Ascending aorta (tissue), 2 donors: ENCODE measurements at regions not wholly inside any gene's neighbourhood (a gene's known extent, or its start where the extent isn't known, plus 50 kb on each side); places are given as distances from the start of the nearest gene placed in this dataset.

Source experiments
- DNase-seq, 2 donors: peaks; one replicate each; pipeline ENCODE4 v3.0.0-alpha.2; 2019; ENCODE audit warnings: low spot score in 2 of 2
- H3K27ac ChIP-seq, 2 donors: fragments of 200-600 bp; sonication (generic); one replicate each; pipeline ENCODE4 v1.5.1; 2016 to 2017; ENCODE audit warnings: mild to moderate bottlenecking in 1 of 2
- H3K27me3 ChIP-seq: fragments of 200-600 bp; sonication (generic); one replicate; pipeline ENCODE4 v1.5.1; 2017
- H3K36me3 ChIP-seq, 2 donors: fragments of 200-600 bp; sonication (generic); one replicate each; pipeline ENCODE4 v1.5.1; 2016
- H3K4me1 ChIP-seq, 2 donors: fragments of 200-600 bp; sonication (generic); one replicate each; pipeline ENCODE4 v1.5.1; 2016 to 2017; ENCODE audit warnings: mild to moderate bottlenecking in 1 of 2
- H3K4me3 ChIP-seq, 2 donors: fragments of 200-600 bp; sonication (generic); one replicate each; pipeline ENCODE4 v1.5.1; 2016 to 2017; ENCODE audit warnings: mild to moderate bottlenecking in 1 of 2
- H3K9me3 ChIP-seq, 2 donors: fragments of 200-600 bp; sonication (generic); one replicate each; pipeline ENCODE4 v1.5.1; 2016
- intact Hi-C: fragments of 100-400 bp; cut with DNase I; formaldehyde crosslinking; loops from one replicate; pipeline ENCODE4 v1.15.1; 2023
- TF ChIP-seq, protein P1 (sequence below), 3 experiments: fragments of 200-600 bp in 2 of 3; fragments of 450-650 bp in 1 of 3; sonication (generic) in 2 of 3; IDR thresholded peaks; one replicate each; pipeline ENCODE4 v1.5.1; 2016 to 2019; ENCODE audit warnings: antibody characterized with exemption in 3 of 3, mild to moderate bottlenecking in 1 of 3, moderate library complexity in 1 of 3

DNA sequence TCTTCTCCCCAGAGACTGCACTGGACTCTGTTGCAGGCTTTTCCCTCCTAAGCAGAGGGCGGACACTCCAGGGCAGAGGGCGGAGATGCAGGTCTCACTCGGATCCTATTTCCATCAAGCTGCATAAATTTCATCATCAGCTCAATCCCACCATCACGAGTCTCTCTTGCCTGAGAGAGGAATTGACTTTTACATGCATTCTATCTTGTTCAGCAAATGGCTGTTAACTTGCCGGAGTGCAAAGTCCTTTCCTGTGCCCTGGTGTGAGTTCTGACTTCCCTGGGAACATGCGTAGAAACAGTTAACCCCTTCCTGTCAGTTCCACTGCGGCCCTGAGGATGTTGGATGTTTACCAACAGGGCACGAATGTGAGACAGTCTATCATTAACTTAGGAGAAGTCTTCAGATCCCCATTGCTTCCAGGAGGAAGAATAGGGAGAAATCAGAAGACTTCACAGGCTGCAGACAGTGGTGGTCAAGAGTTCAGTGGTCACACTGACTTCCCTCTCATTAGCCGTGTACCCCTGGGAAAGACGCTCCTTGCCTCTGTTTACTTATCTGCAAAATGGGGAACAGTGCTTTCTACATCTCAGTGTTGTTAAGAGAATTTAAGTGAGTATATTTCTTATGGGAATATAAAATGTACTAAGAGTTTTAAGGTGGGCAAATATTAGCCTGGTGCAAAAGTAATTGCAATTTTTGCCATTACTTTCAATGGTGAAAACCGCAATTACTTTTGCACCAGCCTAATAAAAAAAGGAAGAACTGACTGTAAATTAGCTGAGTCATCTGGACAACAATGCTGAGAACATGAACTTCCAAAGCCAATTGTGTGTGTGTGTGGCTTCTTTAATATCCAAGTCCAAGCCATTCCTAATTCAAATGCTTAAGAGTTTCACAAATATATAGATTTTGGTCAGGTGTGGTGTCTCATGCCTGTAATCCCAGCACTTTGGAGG lies 248.0 kb downstream of the DRD1 start:
- no peaks in the 10 kb centered on the region for H3K4me1 ChIP-seq
- no peaks in the 10 kb centered on the region for H3K9me3 ChIP-seq
- H3K27me3 ChIP-seq, result no peaks in the 10 kb centered on the region
- DNase-seq, result no peak
- no peak overlapping the region for H3K4me3 ChIP-seq
- TF ChIP-seq, protein P1, sequence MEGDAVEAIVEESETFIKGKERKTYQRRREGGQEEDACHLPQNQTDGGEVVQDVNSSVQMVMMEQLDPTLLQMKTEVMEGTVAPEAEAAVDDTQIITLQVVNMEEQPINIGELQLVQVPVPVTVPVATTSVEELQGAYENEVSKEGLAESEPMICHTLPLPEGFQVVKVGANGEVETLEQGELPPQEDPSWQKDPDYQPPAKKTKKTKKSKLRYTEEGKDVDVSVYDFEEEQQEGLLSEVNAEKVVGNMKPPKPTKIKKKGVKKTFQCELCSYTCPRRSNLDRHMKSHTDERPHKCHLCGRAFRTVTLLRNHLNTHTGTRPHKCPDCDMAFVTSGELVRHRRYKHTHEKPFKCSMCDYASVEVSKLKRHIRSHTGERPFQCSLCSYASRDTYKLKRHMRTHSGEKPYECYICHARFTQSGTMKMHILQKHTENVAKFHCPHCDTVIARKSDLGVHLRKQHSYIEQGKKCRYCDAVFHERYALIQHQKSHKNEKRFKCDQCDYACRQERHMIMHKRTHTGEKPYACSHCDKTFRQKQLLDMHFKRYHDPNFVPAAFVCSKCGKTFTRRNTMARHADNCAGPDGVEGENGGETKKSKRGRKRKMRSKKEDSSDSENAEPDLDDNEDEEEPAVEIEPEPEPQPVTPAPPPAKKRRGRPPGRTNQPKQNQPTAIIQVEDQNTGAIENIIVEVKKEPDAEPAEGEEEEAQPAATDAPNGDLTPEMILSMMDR (IDR thresholded peaks at IDR 0.05), result no peak
- H3K27ac ChIP-seq, result no peak overlapping the region
- intact Hi-C loops, result no loop called here
- no peaks in the 10 kb centered on the region for H3K36me3 ChIP-seq

DNA sequence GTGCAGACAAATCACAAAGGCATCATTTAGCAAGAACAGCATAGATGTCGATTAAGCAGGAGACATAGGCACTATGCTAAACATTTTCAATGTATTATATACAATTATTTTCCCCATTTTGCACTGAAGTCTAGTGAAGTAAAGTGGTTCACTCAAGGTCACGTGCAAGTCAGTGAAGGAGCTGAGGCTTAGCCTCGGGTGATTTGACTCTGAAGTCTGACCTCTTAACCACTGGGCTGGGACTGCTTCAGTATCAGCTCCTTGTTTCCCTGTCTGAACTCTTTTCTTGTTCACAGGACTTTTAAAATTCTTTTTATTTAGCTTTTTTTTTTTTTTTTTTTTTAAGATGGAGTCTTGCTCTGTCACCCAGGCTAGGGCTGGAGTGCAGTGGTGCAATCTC lies 262.7 kb downstream of the DRD1 start:
- Histone ChIP-seq H3K36me3 (no peaks in the 10 kb centered on the region), H3K4me1 (peaks cover 0 to 3% of the 10 kb centered on the region in 2 donors), H3K27ac (no peak overlapping the region), H3K9me3 (no peaks in the 10 kb centered on the region), H3K27me3 (no peaks in the 10 kb centered on the region), H3K4me3 (no peak overlapping the region)
- no peak for DNase-seq
- intact Hi-C loops, result no loop called here
- TF ChIP-seq, protein P1 (IDR thresholded peaks at IDR 0.05), result no peak

DNA sequence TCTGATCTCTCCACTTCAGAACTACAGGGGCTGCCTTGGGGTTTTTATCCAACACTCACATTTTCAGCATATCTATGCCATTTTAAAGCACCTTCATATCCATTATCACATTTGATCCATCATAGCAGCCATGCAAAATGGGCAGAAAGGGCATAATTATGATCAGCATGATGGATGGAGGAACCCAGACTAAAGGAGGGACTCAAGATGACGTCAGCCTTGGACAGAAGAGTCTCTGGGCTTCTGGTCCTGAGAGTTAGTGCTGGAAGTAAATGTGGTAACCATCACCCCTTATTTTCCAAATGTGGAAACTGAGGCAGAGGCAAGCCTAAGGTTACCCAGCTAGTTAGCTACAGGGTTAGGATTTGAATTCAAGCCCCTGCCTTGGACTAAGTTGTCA lies 273.1 kb downstream of the DRD1 start:
- Histone ChIP-seq H3K27me3 (no peaks in the 10 kb centered on the region), H3K36me3 (no peaks in the 10 kb centered on the region), H3K4me3 (no peak overlapping the region), H3K9me3 (no peaks in the 10 kb centered on the region), H3K27ac (no peak overlapping the region), H3K4me1 (no peaks in the 10 kb centered on the region)
- TF ChIP-seq, protein P1 (IDR thresholded peaks at IDR 0.05), result no peak
- no peak for DNase-seq
- intact Hi-C loops, result no loop called here

DNA sequence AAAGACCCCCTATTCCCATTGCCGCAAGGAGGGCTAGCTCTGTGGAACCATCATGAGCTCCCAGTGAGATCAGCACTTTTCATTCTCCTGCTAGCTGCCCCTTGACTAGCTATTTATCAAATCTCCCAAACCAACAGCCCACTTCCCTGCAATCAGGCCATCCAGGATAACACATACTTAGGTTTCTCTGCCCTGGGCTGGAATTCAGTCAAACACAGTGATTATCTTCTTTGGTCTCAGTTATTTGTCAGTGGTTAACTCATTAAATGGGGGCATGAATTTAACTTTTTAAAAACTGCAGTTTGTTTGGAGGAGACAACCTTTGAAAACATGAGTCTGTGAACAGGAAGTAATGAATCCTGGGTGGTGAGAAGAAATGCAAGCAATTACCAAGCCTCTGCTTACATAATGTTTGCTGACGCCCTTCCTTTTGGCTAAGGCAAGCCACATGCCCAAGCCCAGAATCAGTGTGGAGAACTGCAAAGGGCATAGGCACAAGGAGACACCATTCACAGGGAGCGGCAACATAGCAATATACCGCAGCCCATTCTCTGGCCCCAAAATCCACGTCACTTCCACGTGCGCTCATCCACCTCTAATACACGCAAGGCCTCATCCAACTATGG lies 275.0 kb downstream of the DRD1 start:
- intact Hi-C loops, result no loop called here
- H3K27ac ChIP-seq, result no peak overlapping the region
- H3K4me1 ChIP-seq, result no peaks in the 10 kb centered on the region
- no peaks in the 10 kb centered on the region for H3K27me3 ChIP-seq
- no peak overlapping the region for H3K4me3 ChIP-seq
- no peak for DNase-seq
- H3K36me3 ChIP-seq, result no peaks in the 10 kb centered on the region
- TF ChIP-seq, protein P1 (IDR thresholded peaks at IDR 0.05), result no peak
- no peaks in the 10 kb centered on the region for H3K9me3 ChIP-seq

DNA sequence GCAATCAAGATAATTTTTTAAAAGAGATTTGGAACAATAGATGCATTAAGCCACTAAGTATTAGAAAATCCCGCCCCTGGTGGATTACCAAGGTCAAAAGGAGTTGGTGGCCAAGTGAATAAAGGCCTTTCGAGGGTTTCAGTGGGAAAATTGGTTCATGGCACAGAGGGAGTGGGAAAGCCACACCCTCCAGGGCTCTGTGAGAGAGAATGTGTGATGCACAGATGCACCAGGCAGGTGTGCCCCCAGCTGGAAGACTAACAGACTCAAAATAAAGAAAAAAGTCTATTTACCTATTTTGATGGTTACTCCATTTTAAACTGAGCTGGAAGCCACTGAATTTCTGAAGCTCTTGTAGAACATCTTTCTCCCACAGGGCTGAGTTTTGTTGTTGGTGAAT lies 278.0 kb downstream of the DRD1 start:
- H3K4me1 ChIP-seq, result no peaks in the 10 kb centered on the region
- intact Hi-C loops, result no loop called here
- H3K27ac ChIP-seq, result no peak overlapping the region
- H3K9me3 ChIP-seq, result no peaks in the 10 kb centered on the region
- TF ChIP-seq, protein P1 (IDR thresholded peaks at IDR 0.05), result no peak
- H3K27me3 ChIP-seq, result no peaks in the 10 kb centered on the region
- no peaks in the 10 kb centered on the region for H3K36me3 ChIP-seq
- DNase-seq, result no peak
- no peak overlapping the region for H3K4me3 ChIP-seq
